GM23248 (cell line): ENCODE measurements at regions not wholly inside any gene's neighbourhood (a gene's known extent, or its start where the extent isn't known, plus 50 kb on each side); places are given as distances from the start of the nearest gene placed in this dataset.

ENCODE experiments used
- DNase-seq: peaks from one replicate; pipeline ENCODE4 v3.0.0-alpha.2; 2015
- H2AFZ ChIP-seq: fragments of 200-600 bp; sonication (generic); 2 replicates; pipeline ENCODE4 v1.6.1; 2016; ENCODE audit warnings: antibody characterized with exemption
- H3F3A ChIP-seq: fragments of 200-600 bp; sonication (generic); 2 replicates; pipeline ENCODE4 v1.6.1; 2016; ENCODE audit warnings: mild to moderate bottlenecking, antibody characterized with exemption, mixed run types; ENCODE audit not compliant: insufficient read depth
- H3K27ac ChIP-seq: fragments of 200-600 bp; sonication (generic); 2 replicates; pipeline ENCODE4 v1.5.1; 2016; ENCODE audit warnings: mild to moderate bottlenecking
- H3K27me3 ChIP-seq: fragments of 200-600 bp; sonication (generic); replicated peaks from 2 replicates; pipeline ENCODE4 v1.6.1; 2016; ENCODE audit warnings: mild to moderate bottlenecking; ENCODE audit not compliant: insufficient read depth
- H3K36me3 ChIP-seq: fragments of 200-600 bp; sonication (generic); 2 replicates; pipeline ENCODE4 v1.6.1; 2016; ENCODE audit warnings: low read depth, mild to moderate bottlenecking
- H3K4me1 ChIP-seq: fragments of 200-600 bp; sonication (generic); 2 replicates; pipeline ENCODE4 v1.6.1; 2016; ENCODE audit warnings: mild to moderate bottlenecking; ENCODE audit not compliant: insufficient read depth
- H3K4me2 ChIP-seq: fragments of 200-600 bp; sonication (generic); one replicate; pipeline ENCODE4 v1.6.1; 2016; ENCODE audit warnings: mild to moderate bottlenecking; ENCODE audit not compliant: unreplicated experiment
- H3K4me3 ChIP-seq: fragments of 200-600 bp; sonication (generic); 2 replicates; pipeline ENCODE4 v1.5.1; 2016; ENCODE audit warnings: mild to moderate bottlenecking
- H3K79me2 ChIP-seq: fragments of 200-600 bp; sonication (generic); 2 replicates; pipeline ENCODE4 v1.6.1; 2016; ENCODE audit warnings: mild to moderate bottlenecking; ENCODE audit not compliant: insufficient read depth
- H3K9ac ChIP-seq: fragments of 200-600 bp; sonication (generic); 2 replicates; pipeline ENCODE4 v1.6.1; 2016; ENCODE audit warnings: mild to moderate bottlenecking
- H3K9me2 ChIP-seq: fragments of 200-600 bp; sonication (generic); 2 replicates; pipeline ENCODE4 v1.6.1; 2016; ENCODE audit warnings: mixed run types, mild to moderate bottlenecking, moderate library complexity; ENCODE audit not compliant: insufficient read depth
- H3K9me3 ChIP-seq: fragments of 200-600 bp; sonication (generic); one replicate; pipeline ENCODE4 v1.6.1; 2017; ENCODE audit warnings: low read depth
- H4K20me1 ChIP-seq: fragments of 200-600 bp; sonication (generic); 2 replicates; pipeline ENCODE4 v1.6.0; 2016; ENCODE audit not compliant: insufficient read depth
- EZH2 ChIP-seq: fragments of 200-600 bp; sonication (generic); IDR thresholded peaks from 2 replicates; pipeline ENCODE4 v1.6.1; 2018; ENCODE audit warnings: antibody characterized with exemption, mild to moderate bottlenecking; ENCODE audit not compliant: insufficient read depth, poor library complexity, severe bottlenecking
- EZH2phosphoT487 ChIP-seq: fragments of 200-600 bp; sonication (generic); IDR thresholded peaks from 2 replicates; pipeline ENCODE4 v1.6.1; 2018; ENCODE audit warnings: antibody characterized with exemption, moderate library complexity, mild to moderate bottlenecking, low read depth; ENCODE audit not compliant: insufficient read depth
- WGBS, 2 experiments: methylation state at CpG; one replicate each; pipeline ENCODE4 v1.1.6; 2015 to 2017; ENCODE audit warnings: low lambda C conversion rate in 2 of 2, low coverage in 1 of 2; ENCODE audit errors: missing lambda C conversion rate in 2 of 2; 5-methylcytosine and 5-hydroxymethylcytosine counted together
- in situ Hi-C: fragments of 300-500 bp; cut with MboI; formaldehyde crosslinking; loops from 2 replicates; pipeline ENCODE4 v1.15.0; 2020

- 13 to 15% methylated on average over 5 of the region's 5 CpGs for WGBS, 2 experiments
- DNase-seq: no peak
- no peaks in the 10 kb centered on the region for H3F3A ChIP-seq
- no peaks in the 10 kb centered on the region for H3K9me2 ChIP-seq
- H3K36me3 ChIP-seq: no peaks in the 10 kb centered on the region
- no peak overlapping the region for H3K9ac ChIP-seq
- H3K27ac ChIP-seq: no peak overlapping the region
- TF ChIP-seq EZH2phosphoT487: no peak
- TF ChIP-seq EZH2: no peak
- H3K79me2 ChIP-seq: no peaks in the 10 kb centered on the region
- no peak overlapping the region for H3K4me2 ChIP-seq
- no peaks in the 10 kb centered on the region for H3K9me3 ChIP-seq
- no peak overlapping the region for H2AFZ ChIP-seq
- no peak overlapping the region for H3K4me3 ChIP-seq
- H3K27me3 ChIP-seq: no peaks in the 10 kb centered on the region
- in situ Hi-C loops: no loop called here
- H4K20me1 ChIP-seq: no peaks in the 10 kb centered on the region
- no peaks in the 10 kb centered on the region for H3K4me1 ChIP-seq
These were observed 262.7 kb downstream of the CYRIA start for GRCh38 chr2:16402891-16403290.

GRCh38 chr2:16401761-16402300 lies 263.8 kb downstream of the CYRIA start:
- no peak for DNase-seq
- Histone ChIP-seq H3K79me2 (no peaks in the 10 kb centered on the region), H3K36me3 (no peaks in the 10 kb centered on the region), H3K4me2 (no peak overlapping the region), H2AFZ (no peak overlapping the region), H3F3A (no peaks in the 10 kb centered on the region), H3K9me3 (no peaks in the 10 kb centered on the region), H3K27ac (no peak overlapping the region), H4K20me1 (no peaks in the 10 kb centered on the region), H3K27me3 (no peaks in the 10 kb centered on the region), H3K4me3 (no peak overlapping the region), H3K9ac (no peak overlapping the region), H3K9me2 (no peaks in the 10 kb centered on the region), H3K4me1 (no peaks in the 10 kb centered on the region)
- WGBS, 2 experiments: 8 to 12% methylated on average over 7 of the region's 7 CpGs
- in situ Hi-C loops: no loop called here
- no peak for TF ChIP-seq EZH2phosphoT487
- no peak for TF ChIP-seq EZH2

GRCh38 chr2:16400127-16400623 lies 265.5 kb downstream of the CYRIA start:
- no peaks in the 10 kb centered on the region for H4K20me1 ChIP-seq
- WGBS, 2 experiments: 21 to 35% methylated on average over 7 of the region's 7 CpGs

GRCh38 chr2:16398486-16399043 lies 267.1 kb downstream of the CYRIA start:
- Histone ChIP-seq H4K20me1 (no peaks in the 10 kb centered on the region), H3K9ac (no peak overlapping the region), H3K4me3 (no peak overlapping the region), H3K9me2 (no peaks in the 10 kb centered on the region), H3K79me2 (no peaks in the 10 kb centered on the region), H3K9me3 (no peaks in the 10 kb centered on the region), H3K27ac (no peak overlapping the region), H3K36me3 (no peaks in the 10 kb centered on the region), H3F3A (no peaks in the 10 kb centered on the region), H3K4me2 (no peak overlapping the region), H3K4me1 (no peaks in the 10 kb centered on the region), H3K27me3 (no peaks in the 10 kb centered on the region), H2AFZ (no peak overlapping the region)
- no peak for DNase-seq
- in situ Hi-C loops: no loop called here
- TF ChIP-seq EZH2: no peak
- no peak for TF ChIP-seq EZH2phosphoT487
- 22 to 28% methylated on average over 2 of the region's 2 CpGs for WGBS, 2 experiments

More at GRCh38 chr2:16400127-16400623, 265.5 kb downstream of the CYRIA start:
- no peak overlapping the region for H2AFZ ChIP-seq
- H3K36me3 ChIP-seq: no peaks in the 10 kb centered on the region
- H3K27me3 ChIP-seq: no peaks in the 10 kb centered on the region
- no peaks in the 10 kb centered on the region for H3F3A ChIP-seq
- H3K4me3 ChIP-seq: no peak overlapping the region
- H3K9ac ChIP-seq: no peak overlapping the region
- no peaks in the 10 kb centered on the region for H3K4me1 ChIP-seq
- no peaks in the 10 kb centered on the region for H3K79me2 ChIP-seq
- in situ Hi-C loops: no loop called here
- H3K27ac ChIP-seq: no peak overlapping the region
- TF ChIP-seq EZH2 (no peak), EZH2phosphoT487 (no peak)
- no peak overlapping the region for H3K4me2 ChIP-seq
- H3K9me2 ChIP-seq: no peaks in the 10 kb centered on the region
- DNase-seq: no peak
- no peaks in the 10 kb centered on the region for H3K9me3 ChIP-seq
